ENCODE measurements at regions not wholly inside any gene's neighbourhood (a gene's known extent, or its start where the extent isn't known, plus 50 kb on each side); places are given as distances from the start of the nearest gene placed in this dataset.

- intact Hi-C loops (cut with DNase I): no loop called here
- H3K27ac ChIP-seq (ENCODE audit: low read length): no peak overlapping the region
- WGBS: 70% methylated on average over 9 of the region's 9 CpGs
- no peaks in the 10 kb centered on the region for H3K27me3 ChIP-seq (ENCODE audit: control insufficient read depth, insufficient read depth)
- ATAC-seq: no peak
- no peaks in the 10 kb centered on the region for H3K9me3 ChIP-seq (ENCODE audit: control insufficient read depth, low read length)
- no peak overlapping the region for H3K4me3 ChIP-seq (ENCODE audit: low read length)
- no peak for DNase-seq
- H3K4me1 ChIP-seq (ENCODE audit: control insufficient read depth, insufficient read depth, low read length): no peaks in the 10 kb centered on the region
These were observed 182.4 kb downstream of the SEM1 start for GRCh38 chr7:96527133-96527827.

- intact Hi-C loops (cut with DNase I): no loop called here
- 45% methylated on average over 1 of the region's 1 CpG for WGBS
- ATAC-seq (no peak), DNase-seq (no peak)
- H3K4me1 ChIP-seq (ENCODE audit: control insufficient read depth, insufficient read depth, low read length): no peaks in the 10 kb centered on the region
- no peaks in the 10 kb centered on the region for H3K27me3 ChIP-seq (ENCODE audit: control insufficient read depth, insufficient read depth)
- H3K4me3 ChIP-seq (ENCODE audit: low read length): no peak overlapping the region
- no peak overlapping the region for H3K27ac ChIP-seq (ENCODE audit: low read length)
- H3K9me3 ChIP-seq (ENCODE audit: control insufficient read depth, low read length): no peaks in the 10 kb centered on the region
These were observed 183.2 kb downstream of the SEM1 start for GRCh38 chr7:96526496-96526895.

- Histone ChIP-seq H3K27ac (ENCODE audit: low read length) (no peak overlapping the region), H3K4me3 (ENCODE audit: low read length) (no peak overlapping the region)
- no peak for ATAC-seq
These were observed 188.4 kb downstream of the SEM1 start for GRCh38 chr7:96521068-96521894.

GRCh38 chr7:96508371-96508770 is 186.5 kb upstream of the SLC25A13 start:
- no peaks in the 10 kb centered on the region for H3K9me3 ChIP-seq (ENCODE audit: control insufficient read depth, low read length)
- ATAC-seq: no peak
- no peak overlapping the region for H3K4me3 ChIP-seq (ENCODE audit: low read length)
- no peaks in the 10 kb centered on the region for H3K4me1 ChIP-seq (ENCODE audit: control insufficient read depth, insufficient read depth, low read length)
- H3K27me3 ChIP-seq (ENCODE audit: control insufficient read depth, insufficient read depth): no peaks in the 10 kb centered on the region
- DNase-seq: no peak
- intact Hi-C loops (cut with DNase I): no loop called here
- WGBS: 42% methylated on average over 1 of the region's 1 CpG
- no peak overlapping the region for H3K27ac ChIP-seq (ENCODE audit: low read length)

More at GRCh38 chr7:96521068-96521894, 188.4 kb downstream of the SEM1 start:
- WGBS: 67% methylated on average over 13 of the region's 13 CpGs
- Histone ChIP-seq H3K27me3 (ENCODE audit: control insufficient read depth, insufficient read depth) (no peaks in the 10 kb centered on the region), H3K4me1 (ENCODE audit: control insufficient read depth, insufficient read depth, low read length) (no peaks in the 10 kb centered on the region), H3K9me3 (ENCODE audit: control insufficient read depth, low read length) (no peaks in the 10 kb centered on the region)
- intact Hi-C loops (cut with DNase I): no loop called here
- no peak for DNase-seq

GRCh38 chr7:96503597-96503996 is 181.7 kb upstream of the SLC25A13 start:
- DNase-seq (no peak), ATAC-seq (no peak)
- intact Hi-C loops (cut with DNase I): no loop called here

GRCh38 chr7:96501318-96501717 is 179.4 kb upstream of the SLC25A13 start:
- H3K4me1 ChIP-seq (ENCODE audit: control insufficient read depth, insufficient read depth, low read length): no peaks in the 10 kb centered on the region
- intact Hi-C loops (cut with DNase I): no loop called here
- H3K4me3 ChIP-seq (ENCODE audit: low read length): no peak overlapping the region
- H3K27ac ChIP-seq (ENCODE audit: low read length): no peak overlapping the region
- ATAC-seq (no peak), DNase-seq (no peak)
- no peaks in the 10 kb centered on the region for H3K9me3 ChIP-seq (ENCODE audit: control insufficient read depth, low read length)
- no peaks in the 10 kb centered on the region for H3K27me3 ChIP-seq (ENCODE audit: control insufficient read depth, insufficient read depth)

More at GRCh38 chr7:96503597-96503996, 181.7 kb upstream of the SLC25A13 start:
- 37% methylated on average over 1 of the region's 1 CpG for WGBS
- no peak overlapping the region for H3K27ac ChIP-seq (ENCODE audit: low read length)
- no peaks in the 10 kb centered on the region for H3K9me3 ChIP-seq (ENCODE audit: control insufficient read depth, low read length)
- H3K4me3 ChIP-seq (ENCODE audit: low read length): no peak overlapping the region
- H3K4me1 ChIP-seq (ENCODE audit: control insufficient read depth, insufficient read depth, low read length): no peaks in the 10 kb centered on the region
- no peaks in the 10 kb centered on the region for H3K27me3 ChIP-seq (ENCODE audit: control insufficient read depth, insufficient read depth)

- no peak overlapping the region for H3K4me3 ChIP-seq (ENCODE audit: low read length)
- intact Hi-C loops (cut with DNase I): no loop called here
- no peak for ATAC-seq
These were observed 177.6 kb upstream of the SLC25A13 start for GRCh38 chr7:96499532-96499931.

GRCh38 chr7:96497567-96497966 is 175.7 kb upstream of the SLC25A13 start:
- no peaks in the 10 kb centered on the region for H3K27me3 ChIP-seq (ENCODE audit: control insufficient read depth, insufficient read depth)
- ATAC-seq (no peak), DNase-seq (no peak)
- WGBS: 57% methylated on average over 2 of the region's 2 CpGs
- intact Hi-C loops (cut with DNase I): no loop called here
- H3K27ac ChIP-seq (ENCODE audit: low read length): no peak overlapping the region
- H3K9me3 ChIP-seq (ENCODE audit: control insufficient read depth, low read length): no peaks in the 10 kb centered on the region
- H3K4me3 ChIP-seq (ENCODE audit: low read length): no peak overlapping the region
- no peaks in the 10 kb centered on the region for H3K4me1 ChIP-seq (ENCODE audit: control insufficient read depth, insufficient read depth, low read length)

More at GRCh38 chr7:96499532-96499931, 177.6 kb upstream of the SLC25A13 start:
- WGBS: 42% methylated on average over 3 of the region's 3 CpGs
- no peaks in the 10 kb centered on the region for H3K9me3 ChIP-seq (ENCODE audit: control insufficient read depth, low read length)
- H3K4me1 ChIP-seq (ENCODE audit: control insufficient read depth, insufficient read depth, low read length): no peaks in the 10 kb centered on the region
- no peak overlapping the region for H3K27ac ChIP-seq (ENCODE audit: low read length)
- H3K27me3 ChIP-seq (ENCODE audit: control insufficient read depth, insufficient read depth): no peaks in the 10 kb centered on the region
- no peak for DNase-seq

- no peaks in the 10 kb centered on the region for H3K9me3 ChIP-seq (ENCODE audit: control insufficient read depth, low read length)
- no peaks in the 10 kb centered on the region for H3K27me3 ChIP-seq (ENCODE audit: control insufficient read depth, insufficient read depth)
- no peak overlapping the region for H3K4me3 ChIP-seq (ENCODE audit: low read length)
- ATAC-seq (no peak), DNase-seq (no peak)
- H3K4me1 ChIP-seq (ENCODE audit: control insufficient read depth, insufficient read depth, low read length): no peaks in the 10 kb centered on the region
- WGBS: 65% methylated on average over 6 of the region's 6 CpGs
- H3K27ac ChIP-seq (ENCODE audit: low read length): no peak overlapping the region
- intact Hi-C loops (cut with DNase I): no loop called here
These were observed 173.9 kb upstream of the SLC25A13 start for GRCh38 chr7:96495751-96496216.

- Histone ChIP-seq H3K9me3 (ENCODE audit: control insufficient read depth, low read length) (no peaks in the 10 kb centered on the region), H3K27me3 (ENCODE audit: control insufficient read depth, insufficient read depth) (no peaks in the 10 kb centered on the region), H3K27ac (ENCODE audit: low read length) (no peak overlapping the region), H3K4me3 (ENCODE audit: low read length) (no peak overlapping the region), H3K4me1 (ENCODE audit: control insufficient read depth, insufficient read depth, low read length) (no peaks in the 10 kb centered on the region)
- intact Hi-C loops (cut with DNase I): no loop called here
- ATAC-seq (no peak), DNase-seq (no peak)
- WGBS: 77% methylated on average over 4 of the region's 4 CpGs
These were observed 164.8 kb upstream of the SLC25A13 start for GRCh38 chr7:96486681-96487080.

- DNase-seq (no peak), ATAC-seq (no peak)
- H3K4me1 ChIP-seq (ENCODE audit: control insufficient read depth, insufficient read depth, low read length): no peaks in the 10 kb centered on the region
- intact Hi-C loops (cut with DNase I): no loop called here
- H3K4me3 ChIP-seq (ENCODE audit: low read length): no peak overlapping the region
- H3K27me3 ChIP-seq (ENCODE audit: control insufficient read depth, insufficient read depth): no peaks in the 10 kb centered on the region
- H3K27ac ChIP-seq (ENCODE audit: low read length): no peak overlapping the region
- 95% methylated on average over 1 of the region's 1 CpG for WGBS
- H3K9me3 ChIP-seq (ENCODE audit: control insufficient read depth, low read length): no peaks in the 10 kb centered on the region
These were observed 162.9 kb upstream of the SLC25A13 start for GRCh38 chr7:96484845-96485244.

Measured in right cardiac atrium (tissue), 5 donors.